Trophoblast cell (in vitro differentiated cells and primary cell): ENCODE measurements at regions not wholly inside any gene's neighbourhood (a gene's known extent, or its start where the extent isn't known, plus 50 kb on each side); places are given as distances from the start of the nearest gene placed in this dataset.

Experiments
- DNase-seq, 2 donors: peaks; one replicate each; pipeline ENCODE4 v3.0.0-alpha.2; 2016
- H2AFZ ChIP-seq: 2 replicates; pipeline ENCODE4 v1.6.1; 2013; ENCODE audit warnings: low read length, moderate library complexity, mild to moderate bottlenecking; ENCODE audit not compliant: insufficient read depth, poor library complexity
- H2AK5ac ChIP-seq: 2 replicates; pipeline ENCODE4 v1.6.1; 2013; ENCODE audit warnings: mild to moderate bottlenecking, low read length
- H2BK120ac ChIP-seq: 2 replicates; pipeline ENCODE4 v1.6.1; 2013; ENCODE audit warnings: low read length, mild to moderate bottlenecking, moderate library complexity; ENCODE audit not compliant: insufficient read depth, poor library complexity
- H2BK12ac ChIP-seq: 2 replicates; pipeline ENCODE4 v1.6.1; 2013; ENCODE audit warnings: mild to moderate bottlenecking, low read length, moderate library complexity
- H2BK5ac ChIP-seq: 2 replicates; pipeline ENCODE4 v1.6.1; 2013; ENCODE audit warnings: low read length, low read depth, moderate library complexity, mild to moderate bottlenecking; ENCODE audit not compliant: poor library complexity
- H3K14ac ChIP-seq: 2 replicates; pipeline ENCODE4 v1.6.1; 2013; ENCODE audit warnings: mild to moderate bottlenecking, low read length
- H3K18ac ChIP-seq: 2 replicates; pipeline ENCODE4 v1.6.1; 2013; ENCODE audit warnings: mild to moderate bottlenecking, low read length
- H3K23ac ChIP-seq: 2 replicates; pipeline ENCODE4 v1.6.1; 2013; ENCODE audit warnings: low read length
- H3K27ac ChIP-seq: 2 replicates; pipeline ENCODE4 v1.5.1; 2013; ENCODE audit warnings: low read depth, mild to moderate bottlenecking, inconsistent platforms, low read length, moderate library complexity
- H3K27me3 ChIP-seq: 2 replicates; pipeline ENCODE4 v1.6.1; 2013; ENCODE audit warnings: inconsistent platforms, mild to moderate bottlenecking, low read length, moderate library complexity; ENCODE audit not compliant: insufficient read depth
- H3K36me3 ChIP-seq, 2 experiments: 1 replicate in 1 of 2; 2 replicates in 1 of 2; pipeline ENCODE4 v1.6.1; 2013; ENCODE audit warnings: low read length in 2 of 2, mild to moderate bottlenecking in 2 of 2, moderate library complexity in 1 of 2; ENCODE audit not compliant: insufficient read depth in 2 of 2, control insufficient read depth in 1 of 2
- H3K4ac ChIP-seq: 2 replicates; pipeline ENCODE4 v1.6.1; 2013; ENCODE audit warnings: low read depth, mild to moderate bottlenecking, low read length, moderate library complexity
- H3K4me1 ChIP-seq, 2 experiments: 1 replicate in 1 of 2; 2 replicates in 1 of 2; pipeline ENCODE4 v1.6.1; 2013; ENCODE audit warnings: low read length in 2 of 2, mild to moderate bottlenecking in 2 of 2, moderate library complexity in 1 of 2; ENCODE audit not compliant: insufficient read depth in 2 of 2, control insufficient read depth in 1 of 2
- H3K4me2 ChIP-seq: 2 replicates; pipeline ENCODE4 v1.6.1; 2013; ENCODE audit warnings: inconsistent platforms, mild to moderate bottlenecking, low read length, moderate library complexity
- H3K4me3 ChIP-seq: 2 replicates; pipeline ENCODE4 v1.5.1; 2013; ENCODE audit warnings: mild to moderate bottlenecking, low read depth, low read length, inconsistent platforms
- H3K79me1 ChIP-seq: one replicate; pipeline ENCODE4 v1.6.1; 2013; ENCODE audit warnings: low read length
- H3K79me2 ChIP-seq: 2 replicates; pipeline ENCODE4 v1.6.1; 2013; ENCODE audit warnings: low read length, mild to moderate bottlenecking; ENCODE audit not compliant: control insufficient read depth, insufficient read depth, poor library complexity
- H3K9ac ChIP-seq: 2 replicates; pipeline ENCODE4 v1.6.1; 2013; ENCODE audit warnings: mild to moderate bottlenecking, low read length
- H3K9me3 ChIP-seq: 2 replicates; pipeline ENCODE4 v1.6.1; 2013; ENCODE audit warnings: low read depth, mild to moderate bottlenecking, control low read depth, inconsistent platforms, low read length; ENCODE audit not compliant: insufficient read depth
- H4K12ac ChIP-seq: 2 replicates; pipeline ENCODE4 v1.6.1; 2013; ENCODE audit warnings: low read depth, mild to moderate bottlenecking, low read length, moderate library complexity
- H4K8ac ChIP-seq: 2 replicates; pipeline ENCODE4 v1.6.1; 2013; ENCODE audit warnings: low read depth, mild to moderate bottlenecking, low read length, moderate library complexity
- H4K91ac ChIP-seq: one replicate; pipeline ENCODE4 v1.6.1; 2013; ENCODE audit warnings: low read depth, mild to moderate bottlenecking, low read length, moderate library complexity
- WGBS: extraction: QIAGEN DNeasy Blood & Tissue Kit; methylation state at CpG from one replicate; pipeline ENCODE4 v1.1.7; 2013; ENCODE audit warnings: missing lambda C conversion rate; ENCODE audit not compliant: insufficient read length, insufficient coverage; ENCODE audit errors: extremely low coverage; 5-methylcytosine and 5-hydroxymethylcytosine counted together

DNA sequence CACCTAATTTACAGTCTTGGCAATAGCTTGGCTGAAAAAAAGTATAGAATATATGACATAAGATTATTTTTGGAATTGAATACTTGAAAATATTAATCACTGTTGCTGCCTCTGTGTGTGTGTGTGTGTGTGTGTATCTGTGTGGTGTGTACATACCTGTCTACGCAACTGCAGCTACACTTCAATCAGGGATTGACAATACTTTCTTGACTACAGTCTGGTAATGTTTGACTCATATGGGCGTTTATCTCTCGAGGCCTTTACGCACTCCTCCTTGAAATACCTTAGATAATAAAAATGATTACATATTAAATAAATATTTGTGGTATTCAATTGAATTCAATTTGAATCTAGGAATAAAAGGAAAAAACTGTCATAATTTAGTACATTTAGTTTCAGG is 565.2 kb downstream of the PCDH18 start:
- H3K18ac ChIP-seq, result no peak overlapping the region
- no peaks in the 10 kb centered on the region for H3K9me3 ChIP-seq
- H3K9ac ChIP-seq, result no peak overlapping the region
- H3K4me2 ChIP-seq, result no peak overlapping the region
- H3K27ac ChIP-seq, result no peak overlapping the region
- H4K8ac ChIP-seq, result no peak overlapping the region
- no peak overlapping the region for H2BK12ac ChIP-seq
- H3K79me1 ChIP-seq, result no peaks in the 10 kb centered on the region
- H3K14ac ChIP-seq, result no peak overlapping the region
- H3K36me3 ChIP-seq, result no peaks in the 10 kb centered on the region
- H4K91ac ChIP-seq, result no peak overlapping the region
- H3K4me3 ChIP-seq, result no peak overlapping the region
- no peak overlapping the region for H2AK5ac ChIP-seq
- no peak overlapping the region for H2BK120ac ChIP-seq
- no peak overlapping the region for H2AFZ ChIP-seq
- no peaks in the 10 kb centered on the region for H3K4me1 ChIP-seq
- H3K79me2 ChIP-seq, result no peaks in the 10 kb centered on the region
- H3K27me3 ChIP-seq, result no peaks in the 10 kb centered on the region
- no peak overlapping the region for H3K4ac ChIP-seq
- no peak overlapping the region for H4K12ac ChIP-seq
- H3K23ac ChIP-seq, result no peak overlapping the region
- DNase-seq, result no peak
- no peak overlapping the region for H2BK5ac ChIP-seq
- WGBS, result no CpG with 5 or more reads among the region's 4 CpGs

GRCh38 chr4:136965478-136965877 is 566.8 kb downstream of the PCDH18 start:
- Histone ChIP-seq H3K79me1 (no peaks in the 10 kb centered on the region), H2BK12ac (no peak overlapping the region), H2AFZ (no peak overlapping the region), H3K79me2 (no peaks in the 10 kb centered on the region), H3K4ac (no peak overlapping the region), H3K4me2 (no peak overlapping the region), H3K18ac (no peak overlapping the region), H4K8ac (no peak overlapping the region), H2BK5ac (no peak overlapping the region), H3K9me3 (no peaks in the 10 kb centered on the region), H3K4me3 (no peak overlapping the region), H3K36me3 (no peaks in the 10 kb centered on the region), H3K9ac (no peak overlapping the region), H3K23ac (no peak overlapping the region), H3K27me3 (no peaks in the 10 kb centered on the region), H4K91ac (no peak overlapping the region), H3K4me1 (no peaks in the 10 kb centered on the region), H3K14ac (no peak overlapping the region), H4K12ac (no peak overlapping the region), H2AK5ac (no peak overlapping the region), H3K27ac (no peak overlapping the region), H2BK120ac (no peak overlapping the region)
- DNase-seq, result no peak
- WGBS, result no CpG with 5 or more reads among the region's 3 CpGs

GRCh38 chr4:136962868-136963267 is 569.4 kb downstream of the PCDH18 start:
- Histone ChIP-seq H3K18ac (no peak overlapping the region), H4K8ac (no peak overlapping the region), H3K9me3 (no peaks in the 10 kb centered on the region), H3K4me2 (no peak overlapping the region), H3K79me2 (no peaks in the 10 kb centered on the region), H3K23ac (no peak overlapping the region), H3K27ac (no peak overlapping the region), H3K4me1 (no peaks in the 10 kb centered on the region), H2AFZ (no peak overlapping the region), H3K9ac (no peak overlapping the region), H4K91ac (no peak overlapping the region), H3K27me3 (no peaks in the 10 kb centered on the region), H3K79me1 (no peaks in the 10 kb centered on the region), H2AK5ac (no peak overlapping the region), H2BK12ac (no peak overlapping the region), H4K12ac (no peak overlapping the region), H2BK5ac (no peak overlapping the region), H3K36me3 (no peaks in the 10 kb centered on the region), H3K4ac (no peak overlapping the region), H3K14ac (no peak overlapping the region), H2BK120ac (no peak overlapping the region), H3K4me3 (no peak overlapping the region)
- no CpG with 5 or more reads among the region's 2 CpGs for WGBS
- no peak for DNase-seq

- H2BK120ac ChIP-seq, result no peak overlapping the region
- no peaks in the 10 kb centered on the region for H3K79me1 ChIP-seq
- no CpG with 5 or more reads among the region's 9 CpGs for WGBS
- H3K4me1 ChIP-seq, result no peaks in the 10 kb centered on the region
- H2AK5ac ChIP-seq, result no peak overlapping the region
- H2AFZ ChIP-seq, result no peak overlapping the region
- H3K23ac ChIP-seq, result no peak overlapping the region
- no peaks in the 10 kb centered on the region for H3K27me3 ChIP-seq
- H3K27ac ChIP-seq, result no peak overlapping the region
- H3K4me2 ChIP-seq, result no peak overlapping the region
- no peak overlapping the region for H2BK12ac ChIP-seq
- no peak overlapping the region for H4K91ac ChIP-seq
- H3K14ac ChIP-seq, result no peak overlapping the region
- no peaks in the 10 kb centered on the region for H3K36me3 ChIP-seq
- no peak overlapping the region for H3K18ac ChIP-seq
- H4K8ac ChIP-seq, result no peak overlapping the region
- H4K12ac ChIP-seq, result no peak overlapping the region
- DNase-seq, result no peak
- no peak overlapping the region for H3K9ac ChIP-seq
- H3K9me3 ChIP-seq, result peaks cover 4% of the 10 kb centered on the region
- no peak overlapping the region for H3K4me3 ChIP-seq
- no peaks in the 10 kb centered on the region for H3K79me2 ChIP-seq
- no peak overlapping the region for H2BK5ac ChIP-seq
- no peak overlapping the region for H3K4ac ChIP-seq
Observed at GRCh38 chr4:136946307-136946907, 585.9 kb downstream of the PCDH18 start.
